Astrocyte (in vitro differentiated cells and primary cell): ENCODE measurements at regions not wholly inside any gene's neighbourhood (a gene's known extent, or its start where the extent isn't known, plus 50 kb on each side); places are given as distances from the start of the nearest gene placed in this dataset.

ENCODE experiments used
- DNase-seq: peaks from one replicate; pipeline ENCODE4 v3.0.0-alpha.2; 2010; ENCODE audit warnings: low read depth
- FAIRE-seq: peaks from 2 replicates; lab custom pipeline; 2011; peaks lifted over from hg19 to GRCh38; lab: Jason Lieb, UNC
- H2AFZ ChIP-seq: 2 replicates; pipeline ENCODE4 v1.6.0; 2012; ENCODE audit warnings: low read depth, low read length, inconsistent platforms
- H3K27ac ChIP-seq: 2 replicates; pipeline ENCODE4 v1.5.1; 2011; ENCODE audit warnings: low read depth, low read length, inconsistent platforms
- H3K27me3 ChIP-seq: 2 replicates; pipeline ENCODE4 v1.6.0; 2011; ENCODE audit warnings: low read length, inconsistent platforms; ENCODE audit not compliant: insufficient read depth
- H3K36me3 ChIP-seq: 2 replicates; pipeline ENCODE4 v1.5.1; 2011; ENCODE audit warnings: low read length, inconsistent platforms; ENCODE audit not compliant: insufficient read depth
- H3K4me1 ChIP-seq: 2 replicates; pipeline ENCODE4 v1.5.1; 2011; ENCODE audit warnings: low read length, inconsistent platforms; ENCODE audit not compliant: insufficient read depth
- H3K4me2 ChIP-seq: 2 replicates; pipeline ENCODE4 v1.6.0; 2012; ENCODE audit warnings: low read length, inconsistent platforms
- H3K4me3 ChIP-seq: 2 replicates; pipeline ENCODE4 v1.5.1; 2011; ENCODE audit warnings: low read depth, mild to moderate bottlenecking, low read length, inconsistent platforms; ENCODE audit not compliant: insufficient read depth
- H3K79me2 ChIP-seq: 2 replicates; pipeline ENCODE4 v1.6.0; 2012; ENCODE audit warnings: mild to moderate bottlenecking, low read length, inconsistent platforms; ENCODE audit not compliant: insufficient read depth
- H3K9ac ChIP-seq: 2 replicates; pipeline ENCODE4 v1.6.0; 2012; ENCODE audit warnings: mild to moderate bottlenecking, low read length, inconsistent platforms
- H3K9me3 ChIP-seq: 2 replicates; pipeline ENCODE4 v1.5.1; 2012; ENCODE audit warnings: low read depth, mild to moderate bottlenecking, low read length, inconsistent platforms; ENCODE audit not compliant: insufficient read depth
- H4K20me1 ChIP-seq: 2 replicates; pipeline ENCODE4 v1.6.0; 2012; ENCODE audit warnings: low read length, inconsistent platforms; ENCODE audit not compliant: insufficient read depth
- H3K27ac Mint-ChIP-seq: one replicate; pipeline ENCODE4 v1.8.0; 2021; ENCODE audit warnings: mild to moderate bottlenecking, mixed read lengths; ENCODE audit not compliant: unreplicated experiment
- H3K27me3 Mint-ChIP-seq: one replicate; pipeline ENCODE4 v1.8.0; 2021; ENCODE audit warnings: low read depth, mixed read lengths; ENCODE audit not compliant: unreplicated experiment
- H3K36me3 Mint-ChIP-seq: one replicate; pipeline ENCODE4 v1.8.0; 2021; ENCODE audit warnings: low read depth, mixed read lengths; ENCODE audit not compliant: unreplicated experiment
- H3K4me1 Mint-ChIP-seq: one replicate; pipeline ENCODE4 v1.8.0; 2021; ENCODE audit warnings: low read depth, mixed read lengths; ENCODE audit not compliant: unreplicated experiment
- H3K4me3 Mint-ChIP-seq: one replicate; pipeline ENCODE4 v1.8.0; 2021; ENCODE audit warnings: mild to moderate bottlenecking, moderate library complexity, mixed read lengths; ENCODE audit not compliant: unreplicated experiment
- H3K9me3 Mint-ChIP-seq: one replicate; pipeline ENCODE4 v1.8.0; 2021; ENCODE audit warnings: mild to moderate bottlenecking, mixed read lengths; ENCODE audit not compliant: unreplicated experiment
- CTCF ChIP-seq: IDR thresholded peaks from 2 replicates; pipeline ENCODE4 v1.5.1; 2011; ENCODE audit warnings: low read depth, mild to moderate bottlenecking, inconsistent platforms, low read length, moderate library complexity; ENCODE audit not compliant: insufficient read depth
- EZH2 ChIP-seq: IDR thresholded peaks from 2 replicates; pipeline ENCODE4 v1.6.1; 2012; ENCODE audit warnings: mild to moderate bottlenecking, low read length, inconsistent platforms; ENCODE audit not compliant: insufficient read depth

DNA sequence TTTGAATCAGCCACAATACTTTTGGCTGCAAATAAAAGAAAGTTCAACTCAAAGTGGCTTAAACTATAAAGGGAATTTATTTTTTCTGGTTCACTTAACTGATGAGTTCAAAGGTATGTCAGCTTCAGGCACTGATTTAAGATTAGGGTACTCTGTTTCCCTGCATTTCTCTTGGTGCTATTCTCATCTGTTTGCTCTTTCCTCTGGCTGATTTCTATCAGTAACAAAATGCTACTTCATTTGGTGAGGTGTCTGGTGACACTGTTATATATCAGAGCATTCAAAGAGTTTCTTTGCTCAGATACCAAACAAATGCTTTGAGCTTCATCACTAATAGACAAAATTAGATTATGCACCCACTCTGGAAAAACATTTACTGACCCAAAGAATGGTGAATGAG, 65.9 kb upstream of the HTR4 start:
- Mint-ChIP-seq H3K9me3 (no peaks in the 10 kb centered on the region), H3K27me3 (peaks cover 7% of the 10 kb centered on the region), H3K4me1 (peaks cover 5% of the 10 kb centered on the region), H3K4me3 (no peak overlapping the region), H3K27ac (no peak overlapping the region), H3K36me3 (no peaks in the 10 kb centered on the region)
- FAIRE-seq (no peak), DNase-seq (no peak)
- Histone ChIP-seq H3K27me3 (peaks cover 4% of the 10 kb centered on the region), H3K9me3 (no peaks in the 10 kb centered on the region), H3K9ac (no peak overlapping the region), H3K4me3 (no peak overlapping the region), H3K27ac (no peak overlapping the region), H2AFZ (no peak overlapping the region), H3K79me2 (no peaks in the 10 kb centered on the region), H3K36me3 (no peaks in the 10 kb centered on the region), H4K20me1 (no peaks in the 10 kb centered on the region), H3K4me1 (no peaks in the 10 kb centered on the region), H3K4me2 (no peak overlapping the region)
- TF ChIP-seq CTCF (no peak), EZH2 (no peak)

DNA sequence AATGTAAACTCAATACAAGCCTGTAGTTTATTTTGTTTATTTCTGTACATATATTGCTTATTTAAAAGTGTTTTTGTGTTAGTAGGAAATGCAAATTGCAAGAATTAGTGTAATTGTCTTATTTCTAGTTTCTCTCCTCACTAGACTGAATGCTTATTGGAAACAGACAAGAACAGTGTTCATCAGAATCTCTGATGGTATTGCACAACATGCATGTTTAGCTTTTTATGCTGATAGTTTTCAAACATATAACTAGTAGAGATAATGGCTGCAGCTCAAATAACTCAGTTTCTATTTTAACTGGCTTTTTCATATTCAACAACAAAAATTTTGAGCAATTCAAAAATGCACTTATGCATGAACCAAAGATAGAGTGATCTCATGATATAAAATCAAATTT, 68.8 kb upstream of the HTR4 start:
- H2AFZ ChIP-seq = no peak overlapping the region
- H3K4me1 ChIP-seq = no peaks in the 10 kb centered on the region
- H3K36me3 ChIP-seq = no peaks in the 10 kb centered on the region
- TF ChIP-seq CTCF = no peak
- TF ChIP-seq EZH2 = no peak
- no peak overlapping the region for H3K9ac ChIP-seq
- Mint-ChIP-seq H3K4me3 (no peak overlapping the region), H3K27me3 (peaks cover 4% of the 10 kb centered on the region), H3K36me3 (no peaks in the 10 kb centered on the region), H3K9me3 (no peaks in the 10 kb centered on the region), H3K4me1 (peaks cover 5% of the 10 kb centered on the region), H3K27ac (no peak overlapping the region)
- H3K4me3 ChIP-seq = no peak overlapping the region
- FAIRE-seq (no peak), DNase-seq (no peak)
- H3K27me3 ChIP-seq = peaks cover 8% of the 10 kb centered on the region
- H3K79me2 ChIP-seq = no peaks in the 10 kb centered on the region
- H3K4me2 ChIP-seq = no peak overlapping the region
- no peaks in the 10 kb centered on the region for H3K9me3 ChIP-seq
- H4K20me1 ChIP-seq = no peaks in the 10 kb centered on the region
- no peak overlapping the region for H3K27ac ChIP-seq

DNA sequence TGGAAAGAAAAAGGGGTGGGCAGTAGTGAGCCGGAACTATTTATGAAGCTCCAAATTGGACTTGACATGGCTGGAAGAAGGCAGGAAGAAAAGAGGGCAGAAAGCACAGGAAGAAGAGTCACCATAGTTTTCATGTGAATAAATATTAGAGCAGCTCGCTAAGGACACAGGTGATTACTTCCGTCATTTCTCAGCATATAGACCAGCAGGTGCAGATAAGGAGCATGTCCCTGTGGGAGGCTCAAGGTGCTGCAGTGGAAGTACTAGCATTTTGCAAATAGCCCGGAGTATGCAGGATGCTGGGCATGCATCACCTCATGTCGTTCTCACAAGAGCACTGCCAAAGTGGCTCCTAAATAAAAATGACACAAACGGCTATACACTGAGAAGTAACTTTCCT, 71.3 kb upstream of the HTR4 start:
- H3K4me2 ChIP-seq = no peak overlapping the region
- H4K20me1 ChIP-seq = no peaks in the 10 kb centered on the region
- Mint-ChIP-seq H3K4me1 (peaks cover 9% of the 10 kb centered on the region), H3K36me3 (no peaks in the 10 kb centered on the region), H3K9me3 (no peaks in the 10 kb centered on the region), H3K27ac (no peak overlapping the region), H3K4me3 (no peak overlapping the region), H3K27me3 (peaks cover 4% of the 10 kb centered on the region)
- H2AFZ ChIP-seq = no peak overlapping the region
- H3K27ac ChIP-seq = no peak overlapping the region
- no peaks in the 10 kb centered on the region for H3K36me3 ChIP-seq
- peaks cover 9% of the 10 kb centered on the region for H3K4me1 ChIP-seq
- no peak overlapping the region for H3K9ac ChIP-seq
- no peak for DNase-seq
- H3K4me3 ChIP-seq = no peak overlapping the region
- TF ChIP-seq CTCF (no peak), EZH2 (no peak)
- FAIRE-seq = no peak
- no peaks in the 10 kb centered on the region for H3K79me2 ChIP-seq
- no peaks in the 10 kb centered on the region for H3K9me3 ChIP-seq
- H3K27me3 ChIP-seq = peaks cover 8% of the 10 kb centered on the region
